ENCODE measurements at regions not wholly inside any gene's neighbourhood (a gene's known extent, or its start where the extent isn't known, plus 50 kb on each side); places are given as distances from the start of the nearest gene placed in this dataset.

GRCh38 chr9:130755377-130756007 lies 61.9 kb downstream of the EXOSC2 start:
- no peaks in the 10 kb centered on the region for H3K27me3 Mint-ChIP-seq
- H3K4me1 Mint-ChIP-seq: peaks cover 24% of the 10 kb centered on the region
- H3K9me3 Mint-ChIP-seq: no peaks in the 10 kb centered on the region
- DNase-seq (no peak), ATAC-seq (no peak)
- H3K4me3 Mint-ChIP-seq: no peak overlapping the region
- H3K27ac Mint-ChIP-seq: no peak overlapping the region

DNA sequence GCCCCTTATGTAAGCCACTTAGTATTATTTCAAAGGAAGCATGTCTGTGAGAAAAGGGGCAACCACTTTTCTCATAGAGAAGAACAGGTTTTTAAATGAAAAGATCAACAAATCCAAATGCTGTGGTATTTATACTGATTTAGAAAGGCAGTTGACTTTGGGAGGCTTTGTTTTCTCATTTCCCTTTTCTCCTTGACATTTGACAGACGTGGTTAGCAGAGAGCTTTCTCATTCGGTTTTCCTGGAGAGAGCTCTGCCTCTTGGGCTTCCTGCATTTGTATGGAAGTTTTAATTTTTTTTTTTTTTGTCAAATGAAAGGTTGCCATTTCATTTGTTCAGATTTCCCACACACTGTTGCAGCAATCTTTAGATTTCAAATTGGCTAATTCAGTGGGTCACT lies 62.5 kb downstream of the EXOSC2 start:
- no peak overlapping the region for H3K27ac Mint-ChIP-seq
- H3K4me3 Mint-ChIP-seq: no peak overlapping the region
- DNase-seq (no peak), ATAC-seq (no peak)
- peaks cover 27% of the 10 kb centered on the region for H3K4me1 Mint-ChIP-seq
- no peaks in the 10 kb centered on the region for H3K27me3 Mint-ChIP-seq
- H3K9me3 Mint-ChIP-seq: no peaks in the 10 kb centered on the region

GRCh38 chr9:130756455-130757152 lies 63.0 kb downstream of the EXOSC2 start:
- Mint-ChIP-seq H3K9me3 (no peaks in the 10 kb centered on the region), H3K27ac (no peak overlapping the region), H3K27me3 (no peaks in the 10 kb centered on the region), H3K4me3 (no peak overlapping the region), H3K4me1 (peaks cover 32% of the 10 kb centered on the region)
- no peak for ATAC-seq
- no peak for DNase-seq

DNA sequence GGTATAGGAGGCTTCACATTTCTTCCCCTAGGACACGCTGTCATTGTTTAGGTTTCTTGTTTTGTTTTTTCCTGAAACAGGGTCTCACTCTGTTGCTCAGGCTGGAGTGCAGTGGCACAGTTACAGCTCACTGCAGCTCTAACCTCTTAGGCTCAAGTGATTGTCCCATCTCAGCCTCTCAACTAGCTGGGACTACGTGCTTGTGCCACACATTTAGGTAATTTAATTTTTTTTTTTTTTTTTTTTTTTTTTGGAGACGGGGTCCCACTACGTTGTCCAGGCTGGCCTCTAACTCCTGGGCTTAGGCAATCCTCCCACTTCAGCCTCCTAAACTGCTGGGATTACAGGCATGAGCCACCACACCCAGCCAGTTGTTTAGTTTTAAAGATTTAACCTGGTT lies 66.2 kb downstream of the EXOSC2 start:
- Mint-ChIP-seq H3K9me3 (no peaks in the 10 kb centered on the region), H3K27me3 (no peaks in the 10 kb centered on the region), H3K4me3 (no peak overlapping the region), H3K4me1 (peaks cover 43% of the 10 kb centered on the region), H3K27ac (no peak overlapping the region)
- ATAC-seq: no peak
- no peak for DNase-seq

DNA sequence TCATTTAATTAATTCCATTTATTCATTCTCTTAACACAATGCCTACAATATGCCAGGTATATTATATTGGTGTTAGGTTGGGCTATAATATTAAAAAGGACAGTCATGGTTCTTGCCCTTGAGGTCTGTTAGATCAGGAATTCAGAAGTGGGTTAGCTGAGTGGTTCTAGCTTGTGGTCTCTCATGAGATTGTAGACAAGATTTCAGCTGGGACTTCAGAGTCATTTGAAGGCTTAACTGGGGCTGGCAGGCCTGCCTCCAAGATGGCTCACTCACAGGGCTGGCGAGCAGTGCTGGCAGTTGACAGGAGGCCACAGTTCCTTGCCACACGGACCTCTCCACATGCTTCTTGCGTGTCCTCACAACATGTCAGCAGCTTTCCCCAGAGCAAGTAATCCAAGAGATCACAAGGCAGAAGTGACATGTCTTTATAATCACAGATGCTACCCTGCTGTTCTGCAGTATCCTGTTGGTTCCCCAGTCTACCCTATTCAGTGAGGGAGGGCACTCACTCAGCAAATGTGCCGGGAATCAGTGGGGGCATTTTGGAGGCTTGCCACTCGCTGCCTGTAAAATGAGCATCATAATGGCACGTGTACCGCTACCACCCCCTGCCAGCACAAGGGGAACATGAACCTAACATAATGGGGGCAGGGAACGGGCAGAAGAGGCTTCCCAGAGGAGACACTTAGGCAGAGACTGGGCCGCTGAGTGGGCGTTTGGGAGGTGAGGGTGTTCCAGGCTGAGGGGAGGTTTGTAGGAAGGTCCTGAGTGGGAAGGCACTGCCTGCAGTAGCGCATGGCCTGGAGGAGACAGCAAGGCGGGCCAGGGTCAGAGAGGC lies 70.0 kb downstream of the EXOSC2 start:
- ATAC-seq (no peak), DNase-seq (no peak)
- Mint-ChIP-seq H3K27ac (peak overlapping the region in 1 of 2 donors; percentile 28), H3K27me3 (no peaks in the 10 kb centered on the region), H3K4me1 (peaks cover 57% of the 10 kb centered on the region), H3K9me3 (no peaks in the 10 kb centered on the region), H3K4me3 (no peak overlapping the region)

- DNase-seq (no peak), ATAC-seq (peak; percentile 77)
- H3K4me1 Mint-ChIP-seq: peaks cover 58% of the 10 kb centered on the region
- no peaks in the 10 kb centered on the region for H3K9me3 Mint-ChIP-seq
- H3K27me3 Mint-ChIP-seq: no peaks in the 10 kb centered on the region
- H3K4me3 Mint-ChIP-seq: no peak overlapping the region
- H3K27ac Mint-ChIP-seq: no peak overlapping the region
These were observed 69.7 kb upstream of the ABL1 start for GRCh38 chr9:130765137-130766020.

GRCh38 chr9:130766021-130766926 lies 68.8 kb upstream of the ABL1 start:
- DNase-seq: no peak
- H3K27ac Mint-ChIP-seq: peak overlapping the region; percentile 43 to 90
- no peaks in the 10 kb centered on the region for H3K9me3 Mint-ChIP-seq
- peak; percentile 48 for ATAC-seq
- H3K4me1 Mint-ChIP-seq: peaks cover 53% of the 10 kb centered on the region
- peak overlapping the region in 1 of 2 donors; percentile 12 for H3K4me3 Mint-ChIP-seq
- H3K27me3 Mint-ChIP-seq: no peaks in the 10 kb centered on the region

GRCh38 chr9:130766927-130767307 lies 68.1 kb upstream of the ABL1 start:
- H3K4me1 Mint-ChIP-seq: peaks cover 50% of the 10 kb centered on the region
- H3K9me3 Mint-ChIP-seq: no peaks in the 10 kb centered on the region
- DNase-seq: no peak
- peak overlapping the region; percentile 43 to 90 for H3K27ac Mint-ChIP-seq
- peak; percentile 25 for ATAC-seq
- H3K4me3 Mint-ChIP-seq: peak overlapping the region in 1 of 2 donors; percentile 12
- H3K27me3 Mint-ChIP-seq: no peaks in the 10 kb centered on the region

DNA sequence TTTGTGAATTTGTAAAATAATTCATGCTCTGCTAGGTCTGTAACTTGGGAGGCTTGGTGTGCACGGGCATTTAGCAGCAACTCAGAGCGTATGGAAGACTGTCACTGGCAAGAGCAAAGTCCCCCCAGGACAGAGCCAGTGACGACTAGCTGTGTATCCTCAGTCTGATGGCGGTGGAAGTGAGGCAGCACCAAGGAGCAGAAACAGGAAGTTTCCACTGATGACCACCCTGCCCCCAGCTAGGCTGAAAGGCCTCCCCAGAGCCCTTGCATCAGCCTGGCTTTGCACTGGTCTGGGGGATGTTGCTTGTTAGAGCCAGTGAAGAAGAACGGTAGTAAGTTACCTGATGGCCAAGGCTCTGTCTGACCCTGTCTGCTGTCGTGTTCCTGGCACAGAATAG lies 66.8 kb upstream of the ABL1 start:
- Mint-ChIP-seq H3K4me1 (peaks cover 50% of the 10 kb centered on the region), H3K4me3 (no peak overlapping the region), H3K27me3 (no peaks in the 10 kb centered on the region), H3K9me3 (no peaks in the 10 kb centered on the region), H3K27ac (peak overlapping the region in 1 of 2 donors; percentile 89)
- DNase-seq (no peak), ATAC-seq (no peak)

GRCh38 chr9:130768891-130769403 lies 66.1 kb upstream of the ABL1 start:
- H3K4me3 Mint-ChIP-seq: no peak overlapping the region
- ATAC-seq (no peak), DNase-seq (no peak)
- peaks cover 43% of the 10 kb centered on the region for H3K4me1 Mint-ChIP-seq
- H3K27ac Mint-ChIP-seq: no peak overlapping the region
- no peaks in the 10 kb centered on the region for H3K27me3 Mint-ChIP-seq
- no peaks in the 10 kb centered on the region for H3K9me3 Mint-ChIP-seq

DNA sequence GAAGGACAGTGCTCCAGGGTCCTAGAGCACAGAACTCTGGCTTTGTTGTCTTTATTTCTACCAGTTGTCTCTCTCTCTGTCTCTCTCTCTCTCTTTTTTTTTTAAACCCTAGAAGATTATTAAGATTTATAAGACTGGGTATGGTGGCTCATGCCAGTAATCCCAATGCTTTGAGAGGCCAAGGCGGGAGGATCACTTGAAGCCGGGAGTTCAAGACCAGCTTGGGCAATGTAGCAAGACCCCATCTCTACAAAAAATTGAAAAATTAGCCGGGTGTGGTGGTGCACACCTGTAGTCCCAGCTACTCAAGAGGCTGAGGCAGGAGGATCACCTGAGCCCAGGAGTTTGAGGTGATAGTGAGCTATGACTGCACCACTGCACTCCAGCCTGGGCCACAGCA lies 65.0 kb upstream of the ABL1 start:
- no peaks in the 10 kb centered on the region for H3K9me3 Mint-ChIP-seq
- H3K4me3 Mint-ChIP-seq: no peak overlapping the region
- no peaks in the 10 kb centered on the region for H3K27me3 Mint-ChIP-seq
- DNase-seq (no peak), ATAC-seq (no peak)
- H3K4me1 Mint-ChIP-seq: peaks cover 41% of the 10 kb centered on the region
- H3K27ac Mint-ChIP-seq: no peak overlapping the region

GRCh38 chr9:130770679-130771442 lies 64.2 kb upstream of the ABL1 start:
- no peak overlapping the region for H3K4me3 Mint-ChIP-seq
- DNase-seq (no peak), ATAC-seq (peak; percentile 83)

DNA sequence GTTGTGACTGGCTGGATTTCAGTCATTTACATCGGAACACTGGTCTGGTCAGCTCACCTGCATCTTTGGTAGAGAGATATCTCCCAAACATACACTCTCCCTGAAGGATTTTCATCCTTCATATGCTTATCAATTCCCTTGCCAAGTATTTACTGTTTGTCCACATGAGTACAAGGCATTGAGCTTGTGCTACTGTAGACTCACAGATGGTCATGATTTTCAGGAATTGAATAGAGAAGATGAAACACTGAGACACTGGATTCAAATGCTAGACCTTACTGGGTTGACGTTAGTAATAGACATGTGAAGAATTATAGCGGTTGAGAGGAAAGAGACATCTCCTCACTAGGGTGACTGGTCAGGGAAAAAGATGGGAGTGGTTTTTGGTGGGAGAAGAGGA lies 62.9 kb upstream of the ABL1 start:
- Mint-ChIP-seq H3K4me1 (peaks cover 29% of the 10 kb centered on the region), H3K4me3 (no peak overlapping the region), H3K27me3 (no peaks in the 10 kb centered on the region), H3K9me3 (peaks cover 0 to 11% of the 10 kb centered on the region in 2 donors), H3K27ac (no peak overlapping the region)
- no peak for DNase-seq
- no peak for ATAC-seq

More at GRCh38 chr9:130770679-130771442, 64.2 kb upstream of the ABL1 start:
- H3K27me3 Mint-ChIP-seq: no peaks in the 10 kb centered on the region
- H3K4me1 Mint-ChIP-seq: peaks cover 34% of the 10 kb centered on the region
- H3K9me3 Mint-ChIP-seq: peaks cover 0 to 7% of the 10 kb centered on the region in 2 donors
- H3K27ac Mint-ChIP-seq: no peak overlapping the region

GRCh38 chr9:130774183-130774582 lies 60.9 kb upstream of the ABL1 start:
- no peak overlapping the region for H3K27ac Mint-ChIP-seq
- DNase-seq: no peak
- no peak for ATAC-seq
- peaks cover 25% of the 10 kb centered on the region for H3K4me1 Mint-ChIP-seq
- no peaks in the 10 kb centered on the region for H3K27me3 Mint-ChIP-seq
- peaks cover 0 to 11% of the 10 kb centered on the region in 2 donors for H3K9me3 Mint-ChIP-seq
- no peak overlapping the region for H3K4me3 Mint-ChIP-seq
